HG03135 (cell line): ENCODE measurements at regions not wholly inside any gene's neighbourhood (a gene's known extent, or its start where the extent isn't known, plus 50 kb on each side); places are given as distances from the start of the nearest gene placed in this dataset.

ENCODE experiments used
- ATAC-seq: cut with Tn5 transposase; IDR thresholded peaks from one replicate; pipeline ENCODE4 v1.9.1; 2021; ENCODE audit warnings: mild to moderate bottlenecking, moderate library complexity; ENCODE audit not compliant: unreplicated experiment

DNA sequence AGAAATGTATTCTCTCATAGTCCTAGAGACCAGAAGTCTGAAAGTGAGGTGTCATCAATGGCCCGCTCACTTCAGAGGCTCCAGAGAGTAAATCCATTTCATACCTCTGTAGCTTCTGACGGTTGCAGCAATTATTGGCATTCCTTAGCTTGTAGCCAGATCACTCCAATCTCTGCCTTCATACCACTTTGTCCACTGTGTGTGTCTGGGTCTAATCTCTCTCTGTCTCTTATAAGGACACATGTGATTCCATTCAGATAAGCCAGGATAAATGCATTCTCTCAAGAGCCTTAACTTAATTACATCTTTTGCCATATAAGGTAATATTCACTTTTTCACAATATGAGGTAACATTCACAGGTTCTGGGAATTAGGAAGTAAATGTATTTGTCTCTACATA lies 365.7 kb downstream of the GXYLT1 start:
- ATAC-seq: no peak

DNA sequence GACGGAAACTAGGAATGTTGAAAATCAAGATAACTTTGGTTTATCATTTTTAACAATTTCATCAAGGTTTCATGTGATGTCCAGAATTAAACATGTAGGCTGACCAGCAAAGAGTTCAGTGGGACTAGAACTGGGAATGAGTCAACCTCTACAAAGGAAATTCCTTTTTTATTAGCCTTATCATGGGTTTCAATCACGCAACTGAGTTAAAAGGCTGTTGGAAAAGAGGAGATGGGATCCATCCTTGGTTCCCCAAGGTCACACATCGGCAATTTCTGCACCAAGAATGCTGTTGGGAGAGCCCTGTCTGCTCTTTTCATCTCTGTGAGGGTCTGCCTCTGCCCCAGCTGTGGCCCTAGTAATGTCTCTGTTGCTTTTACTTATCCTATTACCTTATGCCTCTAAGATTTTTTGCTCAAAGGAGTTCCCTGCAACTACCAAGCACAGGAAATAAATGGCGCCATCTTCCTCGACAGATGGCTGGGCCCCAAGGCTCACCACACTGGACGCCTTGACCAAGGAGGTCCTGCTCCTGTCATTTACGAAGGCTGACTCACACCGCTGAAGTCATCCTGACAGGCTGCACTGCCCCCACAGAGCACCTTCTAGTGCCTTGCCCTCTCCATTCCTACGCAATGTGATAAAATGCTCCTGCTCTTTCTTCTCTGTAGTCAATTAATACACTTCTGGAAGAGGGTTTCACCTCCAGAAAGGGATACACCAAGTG lies 367.4 kb downstream of the GXYLT1 start:
- ATAC-seq: no peak

DNA sequence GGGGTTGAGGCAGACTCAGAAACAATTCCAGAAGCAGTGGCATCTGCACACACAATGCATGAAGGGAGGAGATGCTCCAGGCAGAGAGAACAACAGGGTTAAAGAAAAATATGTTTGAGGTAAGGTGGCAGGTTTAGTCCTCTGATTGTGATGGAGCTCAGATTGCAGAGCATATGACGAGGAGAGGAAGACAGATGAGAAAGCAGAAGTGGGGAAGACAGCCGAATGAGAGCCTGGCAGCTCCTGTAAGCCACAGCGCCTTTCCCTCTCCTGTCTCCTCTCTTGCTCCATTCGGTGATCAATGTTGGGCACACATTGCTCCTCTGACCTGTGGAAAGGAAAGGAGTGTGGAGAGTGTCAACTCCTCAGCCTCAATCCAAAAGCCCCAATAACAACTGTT lies 372.2 kb downstream of the GXYLT1 start:
- ATAC-seq: no peak

DNA sequence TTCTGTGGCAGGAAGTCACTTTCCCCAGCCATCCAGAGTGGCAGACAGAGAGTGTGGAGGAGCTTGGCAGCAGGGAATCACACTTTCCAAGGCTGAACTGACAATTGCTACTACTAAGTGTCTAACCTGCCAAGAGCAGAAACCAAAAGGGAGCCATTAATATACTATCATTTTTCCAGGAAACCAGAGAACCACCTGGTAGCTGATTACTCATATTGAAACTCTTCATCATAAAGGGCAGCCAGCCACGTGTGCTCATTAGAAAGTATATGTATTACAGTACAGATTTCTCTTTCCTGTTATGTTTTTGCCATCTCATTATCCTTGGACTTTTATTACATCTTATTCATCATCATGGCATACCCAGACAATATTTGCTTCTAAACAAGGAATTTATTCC lies 374.9 kb downstream of the GXYLT1 start:
- ATAC-seq: peak; percentile 81

DNA sequence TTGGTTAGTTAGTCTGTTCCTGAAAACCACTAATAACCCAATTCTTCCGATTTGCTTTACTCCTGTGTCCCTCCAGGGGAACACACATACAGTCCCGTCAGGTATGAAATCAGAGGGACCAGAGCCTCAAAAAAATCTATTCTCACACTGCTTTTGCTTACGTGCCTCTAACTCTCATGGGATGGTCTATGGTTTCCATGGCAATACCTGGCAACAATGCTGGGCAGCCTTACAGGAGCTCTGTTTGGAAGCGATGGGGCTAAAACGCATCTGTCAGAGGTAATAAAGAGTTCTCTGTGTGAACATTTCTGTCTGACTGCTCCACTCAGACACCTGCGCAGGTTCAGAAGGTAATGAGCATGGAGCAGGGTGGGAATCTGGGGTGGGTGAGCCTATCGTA lies 376.2 kb downstream of the GXYLT1 start:
- ATAC-seq: no peak

DNA sequence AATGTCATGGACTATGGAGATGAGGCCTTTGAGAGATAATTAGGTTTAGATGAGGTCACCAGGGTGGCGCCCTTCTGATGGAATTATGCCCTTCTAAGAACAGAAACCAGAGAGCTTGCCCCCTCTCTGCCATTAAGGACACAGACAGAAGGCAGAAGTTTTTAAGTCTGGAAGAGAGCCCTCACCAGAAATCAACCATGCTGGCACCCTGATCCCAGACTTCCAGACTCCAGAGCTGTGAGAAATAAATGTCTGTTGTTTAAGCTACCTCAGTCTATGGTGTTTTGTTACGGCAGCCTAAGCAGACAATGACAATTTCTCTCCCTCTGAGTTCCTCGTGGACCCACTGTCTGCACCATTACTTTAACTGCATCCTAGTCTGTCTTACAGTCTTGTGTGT lies 382.0 kb downstream of the GXYLT1 start:
- ATAC-seq: no peak

DNA sequence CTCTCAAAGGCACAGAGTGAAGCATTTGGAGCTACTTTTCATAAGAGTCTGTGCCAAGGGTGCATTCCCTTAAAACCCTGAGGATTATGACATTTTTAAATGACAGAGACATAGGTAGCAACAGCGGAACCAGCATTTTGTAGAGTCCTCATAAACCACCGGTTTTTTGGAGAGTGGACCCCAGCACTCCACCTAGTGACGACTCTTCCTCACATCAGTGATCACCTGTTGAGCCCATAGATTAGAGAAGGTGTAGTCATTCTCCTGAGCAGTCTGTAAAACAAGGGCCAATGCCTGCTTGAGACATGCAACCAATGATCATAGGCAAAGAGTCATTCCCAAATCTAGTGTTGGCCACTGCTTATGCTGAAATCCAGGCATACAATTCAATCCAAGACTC lies 399.1 kb downstream of the GXYLT1 start:
- no peak for ATAC-seq

DNA sequence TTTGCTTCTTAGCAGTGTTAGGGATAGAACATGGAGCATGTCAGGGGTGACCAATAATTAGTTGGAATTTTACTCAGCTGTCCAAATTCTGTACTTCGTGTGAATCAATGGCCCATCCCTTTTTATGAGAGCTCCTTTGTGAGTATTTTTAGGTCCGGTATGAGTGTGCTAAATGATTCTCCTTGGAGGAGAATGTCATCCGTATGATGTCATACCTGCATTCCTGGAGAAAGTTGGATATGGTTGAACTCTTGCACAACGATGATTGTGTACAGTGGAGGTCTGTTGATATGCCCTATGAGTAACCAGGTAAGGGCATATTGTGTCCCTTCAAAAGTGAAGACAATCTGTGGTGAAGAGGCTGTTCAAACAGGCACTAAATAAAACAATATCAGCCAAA lies 400.8 kb downstream of the GXYLT1 start:
- no peak for ATAC-seq

DNA sequence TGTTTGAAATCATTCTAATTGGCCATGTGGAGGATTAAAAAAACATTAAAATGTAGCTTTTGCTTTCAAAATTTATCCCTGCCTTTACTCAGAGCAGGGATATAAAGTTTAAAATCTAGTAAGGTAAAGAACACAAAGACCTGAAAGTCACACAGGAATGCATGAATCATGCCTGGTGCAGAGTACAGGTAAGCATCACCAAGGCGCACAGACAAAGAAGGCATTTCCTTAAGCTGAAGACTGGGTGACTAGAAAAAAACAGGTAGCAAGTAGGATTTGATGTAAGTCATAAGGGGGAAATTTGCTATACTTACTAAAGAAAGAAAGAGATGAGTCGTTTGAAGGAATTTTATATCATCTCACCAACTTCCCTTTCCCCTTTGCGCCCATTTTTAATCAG lies 405.6 kb downstream of the GXYLT1 start:
- no peak for ATAC-seq

DNA sequence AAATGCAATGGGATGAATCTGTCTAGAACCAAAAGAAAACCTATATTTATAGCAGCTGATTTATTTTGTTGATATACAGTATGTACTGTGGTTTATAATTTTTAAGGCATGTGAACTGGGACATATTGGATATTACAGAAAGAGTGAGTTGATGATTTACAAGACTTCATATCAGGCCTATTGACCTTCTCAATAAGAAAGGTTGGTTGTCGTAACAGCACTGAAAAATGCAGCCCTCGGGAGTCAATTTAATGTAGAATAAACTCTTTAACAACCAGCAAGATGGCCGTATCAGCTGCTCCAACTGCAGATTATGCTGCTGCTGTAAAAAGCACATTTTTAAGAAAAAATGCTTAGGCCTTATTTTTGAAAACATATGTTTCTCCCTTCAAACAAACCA lies 407.3 kb downstream of the GXYLT1 start:
- ATAC-seq: no peak

DNA sequence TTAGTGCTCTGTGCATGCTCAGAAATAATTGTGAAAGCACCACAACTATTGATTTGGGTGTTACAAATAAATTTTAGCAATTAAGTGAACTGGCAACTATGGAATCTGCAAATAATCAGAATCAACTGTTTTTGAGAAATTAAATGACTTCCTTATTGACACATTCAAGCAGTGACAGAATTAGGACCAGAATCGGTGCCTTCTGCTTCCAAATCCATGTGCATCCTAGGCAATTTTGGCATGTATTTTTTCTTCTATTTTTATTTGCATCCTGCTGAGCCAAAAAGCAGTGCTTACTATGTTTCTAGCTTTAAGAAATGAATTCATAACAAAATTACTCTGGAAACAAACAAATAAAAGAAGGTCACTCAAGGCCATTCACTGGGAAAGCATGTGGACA lies 408.2 kb downstream of the GXYLT1 start:
- no peak for ATAC-seq

DNA sequence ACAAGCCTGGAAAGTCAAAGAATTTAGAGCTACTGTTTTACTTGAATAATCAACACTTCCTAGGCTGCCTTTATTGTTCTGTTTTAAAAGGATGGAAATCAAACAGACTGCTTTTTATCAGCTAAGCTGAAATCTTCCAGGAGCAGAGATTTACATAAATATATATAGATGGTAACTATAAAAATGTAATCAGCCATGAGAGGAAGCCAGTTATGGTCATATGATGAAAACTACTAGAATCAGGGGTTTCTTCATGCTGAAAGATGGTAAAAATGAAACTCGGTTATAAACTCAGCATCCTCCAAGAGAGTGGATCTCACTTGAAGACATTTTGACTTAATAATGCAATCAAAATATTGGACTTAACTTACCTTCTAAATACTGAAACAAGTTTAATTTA lies 413.0 kb downstream of the GXYLT1 start:
- ATAC-seq: no peak

DNA sequence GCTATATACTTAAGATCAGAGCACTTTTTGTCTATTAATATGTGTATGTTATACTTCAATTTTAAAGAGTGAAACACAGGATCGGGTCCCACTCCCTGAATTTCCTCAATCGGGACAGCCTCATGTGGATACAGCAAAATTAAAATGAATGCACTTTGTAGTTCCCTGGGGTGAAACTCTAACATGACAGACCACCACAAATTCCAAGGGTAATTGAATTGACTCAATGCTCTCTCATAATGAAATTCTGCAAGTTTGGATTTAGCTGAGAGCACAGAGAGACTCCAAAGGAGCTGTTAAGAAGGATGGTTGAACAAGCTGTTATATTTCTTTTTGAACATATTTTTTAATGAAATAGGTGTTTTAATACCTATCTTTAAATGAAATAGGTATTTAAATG lies 413.6 kb downstream of the GXYLT1 start:
- no peak for ATAC-seq

DNA sequence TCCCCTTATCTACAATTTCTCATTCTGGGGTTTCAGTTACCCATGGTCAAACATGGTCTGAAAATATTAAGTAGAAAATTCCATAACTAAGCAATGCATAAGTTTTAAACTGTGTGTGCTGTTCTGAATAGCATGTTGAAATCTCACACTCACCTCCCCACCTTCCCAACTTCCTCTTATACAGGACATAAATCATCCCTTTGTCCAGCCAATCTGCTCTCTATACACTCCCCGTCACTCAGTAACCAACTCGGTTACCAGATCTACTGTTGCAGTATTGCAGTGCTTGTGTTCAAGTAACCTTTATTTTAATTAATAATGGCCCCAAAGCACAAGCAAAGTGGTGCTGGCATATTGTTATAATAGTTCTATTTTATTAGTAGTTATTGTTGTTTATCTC lies 420.5 kb downstream of the GXYLT1 start:
- ATAC-seq: no peak

DNA sequence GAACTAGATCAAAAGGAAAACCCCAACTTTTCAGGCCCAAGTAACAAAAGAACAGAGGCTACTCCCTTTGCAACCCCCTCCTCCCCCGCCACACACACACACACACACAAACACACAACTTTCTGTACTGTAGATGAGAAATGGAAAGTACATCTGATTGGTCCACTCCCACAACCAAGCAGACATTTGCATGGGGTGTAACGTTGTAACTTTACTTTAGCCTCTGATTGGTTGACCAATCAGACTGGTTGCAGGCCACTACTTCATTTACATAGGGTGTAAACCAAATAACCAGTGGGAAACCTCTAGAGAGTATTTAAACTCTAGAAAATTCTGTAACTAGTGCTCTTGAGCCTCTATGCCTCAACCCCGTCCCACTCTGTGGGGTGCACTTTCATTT lies 425.5 kb downstream of the GXYLT1 start:
- ATAC-seq: no peak

DNA sequence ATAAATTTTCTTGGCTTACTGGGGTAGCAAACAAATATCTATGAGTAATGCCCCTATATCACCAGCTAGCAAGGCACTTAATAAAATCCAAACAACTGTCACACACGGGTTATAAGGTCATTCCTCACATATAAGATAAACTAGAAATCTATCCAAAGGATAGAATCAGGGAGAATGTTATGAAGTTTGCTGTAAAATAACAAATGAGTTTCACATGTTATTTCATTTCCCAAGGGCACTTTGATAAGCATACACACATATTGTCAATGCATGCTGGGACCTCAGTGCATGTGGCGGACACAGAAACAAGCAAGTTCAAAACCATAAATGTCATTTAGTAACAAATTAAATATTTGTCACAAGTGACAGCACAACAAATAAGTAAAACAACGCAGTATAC lies 429.4 kb downstream of the GXYLT1 start:
- no peak for ATAC-seq

DNA sequence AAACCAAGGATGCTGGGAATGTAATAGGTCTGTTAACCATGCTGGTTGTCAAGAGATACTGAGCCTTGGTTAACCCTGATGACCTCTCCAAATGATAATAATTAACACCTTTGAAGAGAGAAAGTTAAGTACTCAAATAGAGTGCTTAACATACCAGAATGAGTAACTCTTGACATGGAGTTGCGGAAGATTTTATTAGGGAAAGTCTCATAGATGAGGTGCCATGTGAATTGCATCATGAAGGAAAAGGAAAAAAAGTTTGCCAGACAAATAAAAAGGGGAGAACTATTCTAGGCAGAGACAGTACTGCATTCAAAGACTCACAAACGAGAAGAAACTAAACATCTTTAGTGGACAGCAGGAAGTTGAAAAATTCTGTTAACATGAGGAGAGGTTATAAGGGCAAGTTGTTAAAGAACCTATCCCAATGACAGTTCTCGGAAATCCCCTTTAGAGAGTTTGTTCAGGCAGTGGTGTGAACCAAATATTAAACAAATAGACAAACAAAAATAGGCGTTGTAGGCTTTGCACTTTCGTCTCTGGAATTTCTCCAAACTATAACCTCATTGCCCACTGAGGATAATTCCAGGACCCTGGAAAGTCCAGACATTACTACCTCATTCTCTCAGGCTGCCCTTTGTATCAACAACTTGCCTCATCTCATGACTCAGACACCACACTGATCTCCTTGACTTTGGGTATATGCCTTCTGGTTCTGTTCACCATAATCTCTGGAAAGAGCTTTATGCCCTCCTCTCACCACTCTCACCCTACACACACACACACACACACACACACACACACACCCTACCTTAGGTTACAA lies 435.0 kb downstream of the GXYLT1 start:
- ATAC-seq: no peak

DNA sequence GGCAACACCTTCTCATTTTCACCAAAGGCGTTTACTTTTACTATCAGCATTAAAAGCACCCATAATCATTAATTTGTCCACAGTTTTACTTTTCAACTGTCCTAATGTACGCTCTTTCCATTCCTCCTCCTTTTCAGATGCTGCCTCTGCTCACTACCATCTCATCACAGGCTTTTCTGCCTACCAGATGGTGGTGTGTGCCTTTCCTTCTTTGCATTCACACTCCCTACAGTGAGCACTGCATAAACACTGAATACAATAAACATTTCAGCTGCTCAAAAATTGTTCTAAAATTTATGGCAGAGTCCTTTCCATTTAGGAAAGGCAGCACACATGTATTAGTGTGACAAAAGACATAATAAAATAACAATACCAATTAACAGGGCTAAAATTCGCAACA lies 435.7 kb downstream of the GXYLT1 start:
- ATAC-seq: no peak

DNA sequence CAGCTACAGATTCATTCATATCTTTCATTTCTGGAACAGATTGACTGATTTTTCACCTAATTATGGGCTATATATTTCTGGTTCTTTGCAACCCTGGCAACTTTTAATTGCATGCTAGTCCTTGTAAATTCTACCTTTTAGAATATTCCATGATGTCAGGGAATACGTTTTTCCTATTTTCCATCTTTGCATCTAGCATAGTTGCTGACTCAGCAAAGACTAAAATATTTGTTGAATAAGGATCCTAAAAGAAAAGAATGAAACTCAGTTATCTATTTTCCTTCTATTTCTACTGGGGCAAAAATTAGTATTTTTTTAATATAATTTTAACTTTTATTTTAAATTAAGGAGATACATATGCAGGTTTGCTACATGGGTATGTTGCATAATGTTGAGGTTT lies 438.3 kb downstream of the GXYLT1 start:
- ATAC-seq: no peak

DNA sequence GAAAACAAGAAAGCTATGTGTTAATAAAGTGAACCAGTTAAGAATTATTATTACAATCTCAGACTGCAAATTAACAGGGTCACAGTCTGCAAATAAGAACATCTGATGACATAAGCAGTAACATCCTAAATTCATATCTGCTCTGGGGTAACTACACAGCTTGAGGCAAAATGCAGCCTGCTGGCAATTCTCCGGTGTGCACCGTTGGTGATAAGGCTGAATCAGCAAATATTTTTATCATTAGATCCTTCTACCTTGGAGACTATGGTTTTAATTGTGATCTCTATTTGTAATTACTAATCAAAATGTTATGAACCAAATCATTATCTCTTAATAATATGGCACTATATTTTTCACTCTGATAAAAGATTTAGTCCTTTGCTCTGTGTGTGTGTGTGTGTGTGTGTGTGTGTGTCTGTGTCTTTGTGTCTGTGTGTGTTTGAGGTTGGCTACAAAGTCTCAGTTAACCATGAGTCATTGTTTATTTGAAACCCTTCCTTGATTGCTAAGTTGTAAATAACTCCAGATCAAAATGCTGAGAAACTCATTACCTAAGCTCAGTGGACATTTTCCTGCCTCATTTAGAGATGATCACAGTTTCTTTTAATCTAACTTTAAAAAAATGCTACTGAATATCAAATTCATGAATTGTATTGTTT lies 442.6 kb downstream of the GXYLT1 start:
- ATAC-seq: no peak

DNA sequence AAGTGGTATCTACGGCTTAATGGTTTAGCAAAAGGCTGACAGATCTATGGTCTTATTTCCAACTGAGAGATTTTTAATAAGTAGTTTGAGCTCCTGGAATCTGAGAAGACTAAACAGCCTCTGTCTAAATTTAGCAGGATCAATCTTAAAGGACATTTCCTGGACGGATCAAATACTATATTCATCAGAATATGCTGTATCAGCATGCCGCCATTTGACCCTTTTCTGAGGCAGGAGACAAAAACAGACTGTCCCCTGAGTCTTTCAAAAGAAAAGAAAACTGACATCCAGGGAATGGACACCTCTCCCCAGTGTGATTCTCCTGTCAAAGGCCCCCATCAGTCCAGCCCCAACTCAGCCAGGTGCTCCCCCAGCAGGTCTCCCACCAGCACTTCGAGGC lies 443.7 kb downstream of the GXYLT1 start:
- ATAC-seq: no peak

DNA sequence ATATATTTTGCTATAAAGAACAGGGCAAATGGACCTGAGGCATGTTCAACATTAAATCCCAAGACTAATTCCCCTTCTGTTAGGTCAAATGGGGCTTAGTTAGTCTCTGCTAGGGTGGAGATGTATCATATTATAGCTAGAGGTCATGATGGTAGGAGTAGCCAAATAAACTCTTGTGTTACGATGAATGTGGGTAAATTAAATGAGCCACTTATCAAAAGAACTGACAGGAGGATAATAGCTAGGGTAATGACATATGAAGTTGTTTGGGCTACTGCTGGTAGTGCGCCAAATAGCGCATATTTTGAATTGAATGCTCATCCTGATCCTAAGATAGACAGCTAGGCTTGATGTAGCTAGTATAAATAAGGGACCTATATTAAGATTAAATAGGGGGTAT lies 445.0 kb downstream of the GXYLT1 start:
- ATAC-seq: no peak
